CD14-positive monocyte (primary cell): ENCODE measurements at regions not wholly inside any gene's neighbourhood (a gene's known extent, or its start where the extent isn't known, plus 50 kb on each side); places are given as distances from the start of the nearest gene placed in this dataset.

Experiments
- DNase-seq, 3 donors: peaks; one replicate each; pipeline ENCODE4 v3.0.0-alpha.2; 2011 to 2022
- H2AFZ ChIP-seq: 2 replicates; pipeline ENCODE4 v1.6.0; 2012; ENCODE audit warnings: mild to moderate bottlenecking, low read depth, low read length, inconsistent platforms; ENCODE audit not compliant: insufficient read depth, poor library complexity, severe bottlenecking
- H3K27ac ChIP-seq, 2 donors: 1 replicate in 1 of 2; 2 replicates in 1 of 2; pipeline ENCODE4 v1.5.1; 2012 to 2013; ENCODE audit warnings: low read length in 2 of 2, control low read depth in 1 of 2, inconsistent platforms in 1 of 2, low read depth in 1 of 2, mild to moderate bottlenecking in 1 of 2
- H3K27me3 ChIP-seq, 2 donors: one replicate each; pipeline versions ENCODE4 v1.6.0 to v1.6.1; 2011 to 2013; ENCODE audit warnings: low read length in 2 of 2; ENCODE audit not compliant: control insufficient read depth in 2 of 2, insufficient read depth in 2 of 2
- H3K36me3 ChIP-seq, 2 donors: replicated peaks in 1 of 2; 1 replicate in 1 of 2; 2 replicates in 1 of 2; pipeline versions ENCODE4 v1.5.1 to v1.6.1; 2012 to 2013; ENCODE audit warnings: low read length in 2 of 2, control low read depth in 1 of 2, inconsistent platforms in 1 of 2, mild to moderate bottlenecking in 1 of 2; ENCODE audit not compliant: insufficient read depth in 2 of 2, control insufficient read depth in 1 of 2
- H3K4me1 ChIP-seq, 2 donors: 1 replicate in 1 of 2; 2 replicates in 1 of 2; pipeline versions ENCODE4 v1.5.1 to v1.6.1; 2012 to 2013; ENCODE audit warnings: low read length in 2 of 2, control low read depth in 1 of 2, inconsistent platforms in 1 of 2, mild to moderate bottlenecking in 1 of 2, moderate library complexity in 1 of 2; ENCODE audit not compliant: insufficient read depth in 2 of 2, control insufficient read depth in 1 of 2
- H3K4me2 ChIP-seq: replicated peaks from 2 replicates; pipeline ENCODE3; 2012; ENCODE audit warnings: low read length, moderate library complexity, mild to moderate bottlenecking; ENCODE audit not compliant: poor library complexity, severe bottlenecking; ENCODE audit errors: extremely low read depth
- H3K4me3 ChIP-seq, 3 experiments: fragments of 200-600 bp in 1 of 3; sonication (generic) in 1 of 3; replicated peaks in 1 of 3; 1 replicate in 2 of 3; 2 replicates in 1 of 3; pipeline ENCODE4 v1.5.1; 2011 to 2013; ENCODE audit warnings: low read length in 3 of 3, mild to moderate bottlenecking in 3 of 3, control low read depth in 2 of 3, low read depth in 2 of 3, inconsistent platforms in 1 of 3, moderate library complexity in 1 of 3
- H3K79me2 ChIP-seq: 2 replicates; pipeline ENCODE4 v1.6.0; 2012; ENCODE audit warnings: mild to moderate bottlenecking, control low read depth, inconsistent platforms, low read length, moderate library complexity; ENCODE audit not compliant: insufficient read depth
- H3K9ac ChIP-seq: 2 replicates; pipeline ENCODE4 v1.6.0; 2017; ENCODE audit warnings: low read length, mild to moderate bottlenecking; ENCODE audit not compliant: insufficient read depth, poor library complexity, severe bottlenecking
- H3K9me3 ChIP-seq, 2 donors: replicated peaks in 1 of 2; 1 replicate in 1 of 2; 2 replicates in 1 of 2; pipeline versions ENCODE4 v1.5.1 to v1.6.1; 2012 to 2013; ENCODE audit warnings: low read length in 2 of 2, control low read depth in 1 of 2; ENCODE audit not compliant: control insufficient read depth in 1 of 2, insufficient read depth in 1 of 2
- H4K20me1 ChIP-seq: 2 replicates; pipeline ENCODE4 v1.6.0; 2012; ENCODE audit warnings: mild to moderate bottlenecking, low read length, control low read depth, moderate library complexity; ENCODE audit not compliant: insufficient read depth
- H3K27ac Mint-ChIP-seq, 7 donors: one replicate each; pipeline ENCODE4 v1.8.0; 2020; ENCODE audit warnings: mild to moderate bottlenecking in 7 of 7, mixed read lengths in 7 of 7, moderate library complexity in 6 of 7, inconsistent platforms in 2 of 7
- H3K27me3 Mint-ChIP-seq, 3 donors: one replicate each; pipeline ENCODE4 v1.8.0; 2021 to 2022; ENCODE audit warnings: low read depth in 3 of 3, mild to moderate bottlenecking in 3 of 3, mixed read lengths in 3 of 3, moderate library complexity in 3 of 3, inconsistent platforms in 1 of 3
- H3K36me3 Mint-ChIP-seq, 2 donors: one replicate each; pipeline ENCODE4 v1.8.0; 2020; ENCODE audit warnings: mixed read lengths in 2 of 2, inconsistent platforms in 1 of 2, mild to moderate bottlenecking in 1 of 2
- H3K4me1 Mint-ChIP-seq: one replicate; pipeline ENCODE4 v1.8.0; 2020; ENCODE audit warnings: mild to moderate bottlenecking, mixed read lengths
- H3K4me3 Mint-ChIP-seq, 2 donors: one replicate each; pipeline ENCODE4 v1.8.0; 2020; ENCODE audit warnings: mild to moderate bottlenecking in 2 of 2, mixed read lengths in 2 of 2, moderate library complexity in 1 of 2
- H3K9me3 Mint-ChIP-seq, 7 donors: one replicate each; pipeline ENCODE4 v1.8.0; 2020 to 2022; ENCODE audit warnings: mixed read lengths in 7 of 7, mild to moderate bottlenecking in 6 of 7, moderate library complexity in 6 of 7, inconsistent platforms in 2 of 7
- CTCF ChIP-seq: fragments of 200-600 bp; IDR thresholded peaks from one replicate; pipeline ENCODE4 v1.8.0; 2022; ENCODE audit warnings: antibody characterized with exemption, mild to moderate bottlenecking
- WGBS: methylation state at CpG from one replicate; pipeline ENCODE4 v1.1.5; 2013; ENCODE audit warnings: missing lambda C conversion rate; ENCODE audit not compliant: insufficient coverage; 5-methylcytosine and 5-hydroxymethylcytosine counted together
- intact Hi-C, 2 donors: fragments of 100-400 bp; cut with micrococcal nuclease; formaldehyde crosslinking; loops; one replicate each; pipeline versions ENCODE4 v1.15.0 to v1.15.1; 2023

GRCh38 chr2:5507367-5507766 is 184.8 kb upstream of the SOX11 start:
- Histone ChIP-seq H4K20me1 (no peaks in the 10 kb centered on the region), H3K27me3 (no peaks in the 10 kb centered on the region), H3K4me2 (no peak overlapping the region), H2AFZ (no peak overlapping the region), H3K79me2 (no peaks in the 10 kb centered on the region), H3K9me3 (peaks cover 5 to 13% of the 10 kb centered on the region in 2 donors), H3K27ac (no peak overlapping the region), H3K9ac (no peak overlapping the region), H3K4me1 (no peaks in the 10 kb centered on the region), H3K4me3 (no peak overlapping the region), H3K36me3 (no peaks in the 10 kb centered on the region)
- no peak overlapping the region for H3K4me3 Mint-ChIP-seq
- no peak for TF ChIP-seq CTCF
- no peaks in the 10 kb centered on the region for H3K4me1 Mint-ChIP-seq
- peaks cover 0 to 9% (median 0%) of the 10 kb centered on the region in 7 donors for H3K9me3 Mint-ChIP-seq
- WGBS = 79% methylated on average over 7 of the region's 10 CpGs
- no peaks in the 10 kb centered on the region for H3K36me3 Mint-ChIP-seq
- no peak overlapping the region for H3K27ac Mint-ChIP-seq
- no peaks in the 10 kb centered on the region for H3K27me3 Mint-ChIP-seq
- intact Hi-C loops = no loop called here
- DNase-seq = no peak

- peaks cover 5 to 13% of the 10 kb centered on the region in 2 donors for H3K9me3 ChIP-seq
- H3K79me2 ChIP-seq = no peaks in the 10 kb centered on the region
- H3K27ac Mint-ChIP-seq = no peak overlapping the region
- H3K36me3 ChIP-seq = no peaks in the 10 kb centered on the region
- H3K27ac ChIP-seq = no peak overlapping the region
- no peaks in the 10 kb centered on the region for H3K36me3 Mint-ChIP-seq
- H3K4me1 ChIP-seq = no peaks in the 10 kb centered on the region
- TF ChIP-seq CTCF = no peak
- intact Hi-C loops = no loop called here
- no peak overlapping the region for H3K4me2 ChIP-seq
- H3K27me3 Mint-ChIP-seq = no peaks in the 10 kb centered on the region
- H3K4me3 ChIP-seq = no peak overlapping the region
- WGBS = 95% methylated on average over 7 of the region's 7 CpGs
- no peak for DNase-seq
- H3K27me3 ChIP-seq = no peaks in the 10 kb centered on the region
- no peaks in the 10 kb centered on the region for H3K4me1 Mint-ChIP-seq
- H4K20me1 ChIP-seq = no peaks in the 10 kb centered on the region
- no peak overlapping the region for H3K4me3 Mint-ChIP-seq
- no peak overlapping the region for H3K9ac ChIP-seq
- H2AFZ ChIP-seq = no peak overlapping the region
- H3K9me3 Mint-ChIP-seq = peaks cover 0 to 4% (median 0%) of the 10 kb centered on the region in 7 donors
Measured at GRCh38 chr2:5509362-5509761, 182.8 kb upstream of the SOX11 start.
